NCI-H2227 treated with DMSO at 0.1 percent for 48 hours (cell line): ENCODE measurements at regions not wholly inside any gene's neighbourhood (a gene's known extent, or its start where the extent isn't known, plus 50 kb on each side); places are given as distances from the start of the nearest gene placed in this dataset.
"Not testable (repeated sequence)": the region's sequence is repeated elsewhere in the genome, so short reads cannot be mapped to it uniquely, and the experiment has no call there.

Source experiments
- DNase-seq: peaks from one replicate; lab custom pipeline; 2025; lab: John Stamatoyannopoulos, UW

- DNase-seq = no peak
These were observed 1236.0 kb upstream of the CELF4 start for GRCh38 chr18:38801640-38802039.

DNA sequence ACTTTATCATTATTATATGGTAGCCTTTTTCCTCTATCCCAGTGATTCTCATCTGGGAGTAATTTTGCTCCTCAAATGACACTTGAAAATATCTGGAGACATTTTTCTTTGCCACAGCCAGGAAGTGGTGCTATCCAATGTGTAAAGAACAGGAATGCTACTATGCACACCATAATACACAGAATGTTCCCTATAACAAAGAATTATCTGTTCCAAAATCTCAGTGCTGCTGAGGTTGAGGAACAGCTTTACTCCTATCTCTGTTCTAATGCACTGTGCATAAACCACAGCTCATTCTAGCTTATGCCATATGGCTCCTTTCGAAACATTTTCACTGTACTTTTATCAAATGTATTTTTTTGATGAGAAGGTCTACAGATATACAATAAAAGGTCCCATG lies 1231.2 kb upstream of the CELF4 start:
- DNase-seq = no peak

- no peak for DNase-seq
These were observed 1227.1 kb upstream of the CELF4 start for GRCh38 chr18:38792731-38793130.

DNA sequence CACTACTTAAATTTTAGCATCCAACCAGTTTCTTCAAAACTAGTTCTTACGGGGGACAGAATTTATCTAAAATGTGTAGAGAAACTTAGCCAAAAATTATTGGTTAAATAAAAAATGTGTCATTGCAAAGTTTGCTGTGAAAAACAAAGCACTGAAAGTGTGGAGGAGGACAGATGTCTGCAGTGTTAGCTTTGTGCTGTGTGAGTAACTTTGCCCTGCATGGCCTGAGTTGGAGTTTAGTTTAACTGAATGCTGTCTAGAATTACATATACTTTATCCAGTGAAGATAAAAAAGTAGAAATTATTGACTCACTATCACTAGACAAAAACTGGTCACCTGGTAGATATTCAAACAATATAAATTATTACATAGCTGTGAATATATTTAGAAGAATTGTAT lies 1225.2 kb upstream of the CELF4 start:
- DNase-seq = no peak

- no peak for DNase-seq
These were observed 1224.7 kb upstream of the CELF4 start for GRCh38 chr18:38790303-38790702.

DNA sequence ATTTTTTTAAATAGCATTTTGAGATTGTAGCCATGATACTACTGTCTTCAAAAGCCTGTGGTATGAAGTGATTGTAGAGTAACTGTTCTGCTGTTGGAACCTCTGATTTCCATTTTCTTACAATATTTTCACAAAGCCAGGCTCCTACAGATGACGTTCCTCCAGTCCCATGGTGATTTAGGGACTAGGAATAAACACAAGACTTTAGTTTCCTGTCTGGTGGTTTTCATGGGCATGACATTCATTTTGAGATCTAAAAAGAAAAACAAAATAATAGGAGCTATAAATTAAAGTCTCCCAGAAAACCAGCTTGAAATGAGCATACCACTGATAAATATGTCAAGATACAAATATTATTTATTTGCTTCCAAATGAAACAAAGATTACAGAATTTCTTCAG lies 1223.5 kb upstream of the CELF4 start:
- no peak for DNase-seq

DNA sequence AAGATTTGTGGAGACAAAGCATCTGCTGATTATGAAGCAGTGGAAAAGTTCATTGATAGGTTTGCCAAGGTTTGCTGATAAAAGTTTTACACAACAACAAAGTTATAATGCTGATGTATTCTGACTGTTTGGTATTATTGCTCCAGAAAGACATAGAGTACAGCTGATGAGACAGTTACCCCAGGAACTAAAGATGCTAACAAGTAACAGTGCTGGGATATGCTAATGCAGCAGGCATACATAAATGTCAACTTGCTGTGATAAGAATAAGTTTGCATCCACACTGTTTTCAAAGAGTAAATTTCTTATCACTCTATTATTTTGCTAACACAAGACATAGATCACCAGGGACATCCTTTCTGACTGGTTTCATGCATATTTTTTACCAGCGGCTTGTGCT lies 1221.3 kb upstream of the CELF4 start:
- DNase-seq = no peak

- DNase-seq = not testable (repeated sequence)
These were observed 1206.0 kb upstream of the CELF4 start for GRCh38 chr18:38771620-38772019.

- no peak for DNase-seq
These were observed 1202.9 kb upstream of the CELF4 start for GRCh38 chr18:38768504-38768903.

GRCh38 chr18:38759457-38759856 lies 1193.9 kb upstream of the CELF4 start:
- DNase-seq = no peak

GRCh38 chr18:38756436-38756835 lies 1190.8 kb upstream of the CELF4 start:
- no peak for DNase-seq

DNA sequence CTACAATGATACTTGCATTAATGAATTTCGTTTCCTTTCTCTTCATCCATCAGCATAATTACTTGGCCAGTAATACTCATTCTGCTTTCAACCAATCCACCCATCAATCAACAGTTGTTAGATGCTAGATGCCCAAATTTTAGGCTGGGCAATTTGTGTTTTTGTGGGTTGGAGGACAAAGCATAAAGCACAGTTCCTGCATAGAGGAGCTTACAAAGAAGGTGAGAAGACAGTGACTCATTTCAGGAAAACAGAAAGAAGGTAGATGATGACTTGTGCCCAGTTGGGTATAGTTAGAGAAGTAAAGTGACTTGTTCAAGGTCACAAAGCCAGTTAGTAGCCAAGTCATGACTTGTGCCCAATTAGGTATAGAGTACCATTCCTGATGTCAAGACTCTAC lies 1186.8 kb upstream of the CELF4 start:
- DNase-seq = no peak

DNA sequence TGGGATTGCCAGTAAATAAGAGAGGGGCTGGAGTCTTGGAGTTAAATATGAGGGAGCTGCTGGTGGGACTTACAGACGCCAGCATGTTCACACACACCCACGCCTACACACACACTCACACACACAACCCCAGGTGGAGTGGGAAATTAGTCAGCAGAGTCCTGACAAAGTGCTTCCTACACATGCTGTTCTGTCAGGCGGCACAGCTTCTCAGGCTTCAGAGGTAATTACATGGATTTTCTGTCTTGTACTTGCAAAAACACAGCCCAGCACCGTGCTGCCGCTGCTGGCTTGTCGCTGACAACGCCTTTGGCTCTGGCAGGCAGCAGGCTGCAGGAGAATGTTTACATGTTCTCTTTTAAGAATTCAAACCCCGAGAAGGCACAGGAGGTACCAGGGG lies 1186.3 kb upstream of the CELF4 start:
- DNase-seq = peak; percentile 65

DNA sequence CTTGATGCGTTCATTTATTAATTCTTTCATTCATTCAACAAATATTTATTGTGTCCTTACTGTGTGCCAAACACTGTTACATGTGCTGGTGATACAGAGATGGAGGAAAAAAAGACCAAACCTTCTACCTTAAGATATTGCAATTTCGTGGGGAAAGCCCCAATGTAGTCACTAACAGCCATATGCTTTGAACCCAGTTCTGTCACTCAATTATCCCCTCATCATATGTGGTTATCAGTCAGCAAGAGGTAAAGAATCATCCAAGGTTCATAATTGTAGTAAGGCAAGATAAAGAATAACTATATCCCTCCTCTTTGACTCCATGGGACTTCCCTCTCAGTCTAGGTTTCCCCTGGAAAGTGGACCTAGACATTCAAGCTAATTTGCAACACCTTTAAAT lies 1185.6 kb upstream of the CELF4 start:
- no peak for DNase-seq

- DNase-seq = no peak
These were observed 1185.2 kb upstream of the CELF4 start for GRCh38 chr18:38750751-38751150.

DNA sequence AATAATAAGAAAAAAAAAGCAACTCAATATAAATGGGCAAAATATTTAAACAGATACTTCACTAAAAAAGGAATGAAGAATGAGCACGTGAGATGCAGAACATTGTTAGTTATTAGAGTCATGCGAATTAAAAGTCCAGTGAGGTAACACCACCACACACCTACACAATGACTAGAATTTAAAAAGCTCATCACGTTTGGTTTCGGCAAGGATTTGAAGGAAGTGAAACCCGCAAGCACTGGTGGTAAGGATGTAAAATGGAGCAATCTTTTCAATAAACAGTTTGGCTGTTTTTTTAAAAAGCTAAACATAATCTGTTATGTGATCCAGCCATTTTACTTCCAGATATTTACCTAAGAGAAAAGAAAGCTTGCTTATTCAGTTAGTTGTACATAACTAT lies 1181.6 kb upstream of the CELF4 start:
- no peak for DNase-seq

- not testable (repeated sequence) for DNase-seq
These were observed 1154.6 kb upstream of the CELF4 start for GRCh38 chr18:38720181-38720580.

DNA sequence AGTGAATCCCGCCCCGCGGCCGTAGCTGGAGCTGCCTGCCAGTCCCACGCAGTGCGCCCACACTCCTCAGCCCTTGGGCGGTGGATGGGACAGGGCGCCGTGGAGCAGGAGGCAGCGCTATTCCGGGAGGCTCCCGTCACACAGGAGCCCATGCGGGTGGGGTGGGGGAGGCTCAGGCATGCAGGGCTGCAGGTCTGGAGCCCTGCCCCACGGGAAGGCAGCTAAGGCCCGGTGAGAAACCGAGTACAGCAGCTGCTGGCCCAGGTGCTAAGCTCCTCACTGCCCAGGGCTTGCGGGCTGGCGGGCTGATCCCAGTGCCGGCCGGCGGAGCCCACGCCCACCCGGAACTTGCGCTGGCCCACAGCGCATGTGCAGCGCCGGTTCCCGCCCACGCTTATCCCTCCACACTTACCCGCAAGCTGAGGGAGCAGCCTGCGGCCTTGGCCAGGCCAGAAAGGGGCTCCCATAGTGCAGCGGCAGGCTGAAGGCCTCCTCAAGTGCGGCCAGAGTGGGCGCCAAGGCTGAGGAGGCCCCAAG lies 1152.8 kb upstream of the CELF4 start:
- DNase-seq = no peak

GRCh38 chr18:38709122-38709521 lies 1143.5 kb upstream of the CELF4 start:
- no peak for DNase-seq

DNA sequence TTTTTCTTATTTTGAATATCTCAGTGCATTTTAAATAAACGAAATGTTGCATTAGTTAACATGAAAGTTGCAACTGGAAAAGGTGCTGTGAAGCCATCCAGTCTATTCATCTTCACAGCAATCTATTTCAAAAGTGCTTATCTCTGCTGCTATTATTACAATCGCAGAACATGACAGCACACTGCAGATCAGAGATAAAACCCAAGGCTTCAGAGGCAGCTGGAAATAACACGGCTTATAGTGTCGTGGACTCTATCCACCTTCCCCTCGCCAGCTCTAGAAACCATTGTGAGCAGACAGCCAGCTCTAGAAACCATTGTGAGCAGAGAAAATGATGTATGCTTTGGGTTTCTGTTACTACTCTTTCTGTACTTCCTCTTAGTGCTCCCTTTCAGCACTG lies 1140.8 kb upstream of the CELF4 start:
- DNase-seq = no peak

DNA sequence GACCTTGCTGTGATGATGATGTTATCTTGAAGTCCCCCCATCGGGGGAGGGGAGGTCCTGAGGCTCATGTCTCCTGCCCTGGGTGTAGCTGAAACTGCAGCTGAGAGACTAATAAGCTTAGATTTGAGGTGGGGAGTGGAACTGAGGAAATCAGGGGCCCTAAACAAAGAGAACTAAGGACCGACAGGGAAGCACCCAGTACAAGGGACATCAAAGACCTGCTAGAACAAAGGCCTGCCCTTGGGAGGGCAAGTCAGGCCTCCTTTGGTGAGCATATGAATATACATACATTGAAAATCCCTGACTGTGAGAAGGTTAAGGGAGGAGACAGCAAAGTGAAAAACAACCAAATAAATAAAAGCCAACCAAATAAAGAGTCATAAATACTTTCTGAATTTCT lies 1132.5 kb upstream of the CELF4 start:
- DNase-seq = no peak

DNA sequence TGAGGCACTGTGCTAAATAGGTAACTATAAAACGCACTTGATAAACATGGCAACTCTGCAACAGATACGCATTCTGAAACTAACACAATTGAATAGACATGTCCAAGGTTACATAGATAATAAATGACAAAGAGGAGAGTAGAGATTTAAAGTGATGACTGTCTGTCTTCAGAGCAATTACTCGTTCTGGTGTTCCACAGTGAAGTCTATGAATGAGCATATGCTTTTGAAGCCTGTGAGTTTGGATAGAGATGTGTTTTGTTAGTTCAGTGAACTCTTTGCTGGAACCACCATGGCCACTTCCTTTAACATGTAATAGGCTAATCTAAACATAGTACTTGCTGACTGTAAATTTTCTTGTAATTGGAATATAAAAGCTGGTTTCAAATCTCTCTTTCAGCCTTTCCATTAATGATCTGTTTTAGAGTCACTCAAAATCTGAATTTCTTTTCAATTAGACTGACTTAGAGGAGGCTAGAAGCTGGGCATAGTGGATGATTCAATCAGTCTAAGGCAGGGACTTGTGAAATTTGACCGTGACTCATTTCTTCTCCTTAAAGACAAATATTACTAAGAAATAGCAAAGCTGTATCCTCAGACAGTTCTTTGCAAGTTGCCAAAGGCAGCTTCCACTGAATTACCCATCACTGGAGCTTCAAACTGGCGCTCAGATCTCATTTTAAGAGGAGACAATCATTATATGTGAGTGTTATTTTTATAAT lies 1130.1 kb upstream of the CELF4 start:
- DNase-seq = no peak

DNA sequence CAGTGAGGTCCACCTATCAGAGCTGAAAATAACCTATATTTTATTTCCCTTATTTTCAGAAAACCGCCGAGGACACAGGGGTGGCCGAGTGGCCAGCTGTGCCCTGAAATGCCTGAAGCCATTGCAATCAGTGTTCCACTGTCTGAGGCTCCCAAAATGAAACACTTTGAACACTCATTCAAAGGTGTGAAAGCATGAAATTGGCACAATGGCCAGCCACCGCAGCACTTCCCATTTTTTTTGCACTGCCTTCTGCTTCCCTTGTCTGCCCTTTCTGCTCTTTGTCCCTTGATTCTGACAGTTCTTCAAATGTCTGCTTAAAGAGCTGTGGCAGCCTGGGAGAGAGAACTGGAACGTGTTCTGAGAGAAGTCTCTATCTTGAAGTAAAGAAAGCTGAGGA lies 1127.5 kb upstream of the CELF4 start:
- no peak for DNase-seq

DNA sequence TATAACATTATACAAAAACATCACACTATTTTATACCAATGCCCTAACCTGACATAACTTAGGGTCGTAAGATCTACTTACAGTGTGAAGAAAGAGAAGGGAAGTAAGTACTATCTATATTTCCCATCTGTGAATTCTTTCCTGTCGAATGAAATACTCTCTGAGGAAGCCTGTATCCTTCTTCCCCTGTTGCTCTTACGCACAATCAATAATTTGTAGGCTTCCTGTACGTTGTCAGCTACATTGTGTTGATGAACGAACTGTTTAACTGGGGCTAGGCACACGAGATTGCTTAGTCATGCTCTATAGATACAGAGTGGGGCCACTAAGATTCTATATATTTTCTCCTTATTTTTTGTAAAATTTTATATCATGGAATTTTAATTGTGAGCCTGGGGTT lies 1125.0 kb upstream of the CELF4 start:
- DNase-seq = no peak
